ENCODE measurements at regions not wholly inside any gene's neighbourhood (a gene's known extent, or its start where the extent isn't known, plus 50 kb on each side); places are given as distances from the start of the nearest gene placed in this dataset.
"Not testable (repeated sequence)": the region's sequence is repeated elsewhere in the genome, so short reads cannot be mapped to it uniquely, and the experiment has no call there.

GRCh38 chr16:60792437-60792836 lies 1243.8 kb downstream of the CDH8 start:
- Histone ChIP-seq H3K27ac (no peak overlapping the region), H3K4me1 (ENCODE audit: low read depth) (no peaks in the 10 kb centered on the region), H3K27me3 (no peaks in the 10 kb centered on the region), H3K9me3 (ENCODE audit: low read depth) (no peaks in the 10 kb centered on the region), H3K4me3 (no peak overlapping the region), H3K36me3 (no peaks in the 10 kb centered on the region)
- no peak for TF ChIP-seq CTCF (IDR thresholded peaks at IDR 0.05; ENCODE audit: low read depth, low read length)
- DNase-seq (ENCODE audit: low read depth in 1 of 2, low spot score in 1 of 2) = no peak

GRCh38 chr16:60788631-60789030 lies 1247.6 kb downstream of the CDH8 start:
- no peak overlapping the region for H3K27ac ChIP-seq
- H3K9me3 ChIP-seq (ENCODE audit: low read depth) = no peaks in the 10 kb centered on the region
- H3K4me1 ChIP-seq (ENCODE audit: low read depth) = no peaks in the 10 kb centered on the region
- no peak overlapping the region for H3K4me3 ChIP-seq
- DNase-seq (ENCODE audit: low read depth in 1 of 2, low spot score in 1 of 2) = no peak
- H3K27me3 ChIP-seq = no peaks in the 10 kb centered on the region
- H3K36me3 ChIP-seq = no peaks in the 10 kb centered on the region
- no peak for TF ChIP-seq CTCF (IDR thresholded peaks at IDR 0.05; ENCODE audit: low read depth, low read length)

- no peak for DNase-seq (ENCODE audit: low read depth in 1 of 2, low spot score in 1 of 2)
- H3K27ac ChIP-seq = no peak overlapping the region
- H3K4me1 ChIP-seq (ENCODE audit: low read depth) = no peaks in the 10 kb centered on the region
- no peaks in the 10 kb centered on the region for H3K27me3 ChIP-seq
- no peak overlapping the region for H3K4me3 ChIP-seq
- TF ChIP-seq CTCF (IDR thresholded peaks at IDR 0.05; ENCODE audit: low read depth, low read length) = no peak
- H3K36me3 ChIP-seq = no peaks in the 10 kb centered on the region
- H3K9me3 ChIP-seq (ENCODE audit: low read depth) = no peaks in the 10 kb centered on the region
Measured at GRCh38 chr16:60776281-60776680, 1260.0 kb downstream of the CDH8 start.

GRCh38 chr16:60771138-60771537 lies 1265.1 kb downstream of the CDH8 start:
- no peak overlapping the region for H3K27ac ChIP-seq
- H3K27me3 ChIP-seq = no peaks in the 10 kb centered on the region
- no peaks in the 10 kb centered on the region for H3K4me1 ChIP-seq (ENCODE audit: low read depth)
- no peaks in the 10 kb centered on the region for H3K36me3 ChIP-seq
- H3K4me3 ChIP-seq = no peak overlapping the region
- TF ChIP-seq CTCF (IDR thresholded peaks at IDR 0.05; ENCODE audit: low read depth, low read length) = no peak
- no peaks in the 10 kb centered on the region for H3K9me3 ChIP-seq (ENCODE audit: low read depth)
- DNase-seq (ENCODE audit: low read depth in 1 of 2, low spot score in 1 of 2) = no peak

GRCh38 chr16:60770384-60770783 lies 1265.9 kb downstream of the CDH8 start:
- not testable (repeated sequence) for H3K36me3 ChIP-seq

GRCh38 chr16:60763869-60764268 lies 1272.4 kb downstream of the CDH8 start:
- no peaks in the 10 kb centered on the region for H3K27me3 ChIP-seq
- H3K36me3 ChIP-seq = no peaks in the 10 kb centered on the region
- no peak overlapping the region for H3K4me3 ChIP-seq
- DNase-seq (ENCODE audit: low read depth in 1 of 2, low spot score in 1 of 2) = no peak
- H3K27ac ChIP-seq = no peak overlapping the region
- H3K4me1 ChIP-seq (ENCODE audit: low read depth) = no peaks in the 10 kb centered on the region
- H3K9me3 ChIP-seq (ENCODE audit: low read depth) = no peaks in the 10 kb centered on the region
- TF ChIP-seq CTCF (IDR thresholded peaks at IDR 0.05; ENCODE audit: low read depth, low read length) = no peak

More at GRCh38 chr16:60770384-60770783, 1265.9 kb downstream of the CDH8 start:
- H3K4me3 ChIP-seq; DNase-seq (ENCODE audit: low read depth in 1 of 2, low spot score in 1 of 2); H3K27ac ChIP-seq; H3K27me3 ChIP-seq; H3K4me1 ChIP-seq (ENCODE audit: low read depth); H3K9me3 ChIP-seq (ENCODE audit: low read depth): not testable (repeated sequence)

Measured in cardiac muscle cell (in vitro differentiated cells and primary cell).